ENCODE measurements at regions not wholly inside any gene's neighbourhood (a gene's known extent, or its start where the extent isn't known, plus 50 kb on each side); places are given as distances from the start of the nearest gene placed in this dataset.

DNA sequence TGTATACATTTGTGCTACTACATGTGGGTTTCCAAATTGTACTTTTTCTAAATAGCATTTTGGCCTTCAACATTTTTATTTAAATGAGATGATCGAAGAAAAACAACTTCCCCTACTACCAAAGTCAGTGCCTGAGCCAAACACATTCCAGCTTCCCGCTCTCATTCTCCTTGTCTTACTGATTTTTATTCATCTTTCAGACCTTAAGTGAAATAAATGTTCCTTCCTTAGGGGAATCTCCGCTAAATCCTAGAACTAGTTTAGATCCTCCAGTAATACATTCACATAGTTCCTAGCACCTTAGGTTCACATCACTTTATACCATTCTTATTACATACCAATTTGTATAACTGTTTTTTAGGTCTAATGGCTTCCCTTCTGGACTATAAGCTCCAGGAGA lies 122.3 kb upstream of the COL3A1 start:
- TF ChIP-seq POLR2A (IDR thresholded peaks at IDR 0.05): no peak
- TF ChIP-seq, protein P1, sequence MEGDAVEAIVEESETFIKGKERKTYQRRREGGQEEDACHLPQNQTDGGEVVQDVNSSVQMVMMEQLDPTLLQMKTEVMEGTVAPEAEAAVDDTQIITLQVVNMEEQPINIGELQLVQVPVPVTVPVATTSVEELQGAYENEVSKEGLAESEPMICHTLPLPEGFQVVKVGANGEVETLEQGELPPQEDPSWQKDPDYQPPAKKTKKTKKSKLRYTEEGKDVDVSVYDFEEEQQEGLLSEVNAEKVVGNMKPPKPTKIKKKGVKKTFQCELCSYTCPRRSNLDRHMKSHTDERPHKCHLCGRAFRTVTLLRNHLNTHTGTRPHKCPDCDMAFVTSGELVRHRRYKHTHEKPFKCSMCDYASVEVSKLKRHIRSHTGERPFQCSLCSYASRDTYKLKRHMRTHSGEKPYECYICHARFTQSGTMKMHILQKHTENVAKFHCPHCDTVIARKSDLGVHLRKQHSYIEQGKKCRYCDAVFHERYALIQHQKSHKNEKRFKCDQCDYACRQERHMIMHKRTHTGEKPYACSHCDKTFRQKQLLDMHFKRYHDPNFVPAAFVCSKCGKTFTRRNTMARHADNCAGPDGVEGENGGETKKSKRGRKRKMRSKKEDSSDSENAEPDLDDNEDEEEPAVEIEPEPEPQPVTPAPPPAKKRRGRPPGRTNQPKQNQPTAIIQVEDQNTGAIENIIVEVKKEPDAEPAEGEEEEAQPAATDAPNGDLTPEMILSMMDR (IDR thresholded peaks at IDR 0.05): no peak
- Histone ChIP-seq H3K27ac (no peak overlapping the region), H3K4me1 (no peaks in the 10 kb centered on the region), H3K27me3 (no peaks in the 10 kb centered on the region), H3K36me3 (no peaks in the 10 kb centered on the region), H3K9me3 (no peaks in the 10 kb centered on the region), H3K4me3 (no peak overlapping the region)
- DNase-seq: no peak

DNA sequence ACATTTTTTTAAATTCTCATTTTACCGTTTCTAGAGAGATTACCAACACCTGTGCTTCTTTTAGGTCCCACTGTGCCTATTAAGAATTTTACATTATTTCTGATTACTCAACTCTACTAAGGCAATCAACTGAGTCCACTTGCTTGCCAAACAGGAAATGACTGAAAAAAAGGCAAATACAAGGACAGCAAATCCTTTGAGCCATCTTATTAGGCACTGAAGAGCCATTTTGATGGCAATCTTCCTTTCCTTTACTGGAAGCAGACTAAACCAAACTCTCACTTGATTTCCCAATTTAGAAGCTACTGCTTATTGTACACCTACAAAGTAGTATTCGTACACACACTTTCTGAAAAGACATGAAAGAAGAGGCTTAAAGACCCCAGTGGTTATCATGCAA lies 121.4 kb upstream of the COL3A1 start:
- Histone ChIP-seq H3K9me3 (no peaks in the 10 kb centered on the region), H3K36me3 (no peaks in the 10 kb centered on the region), H3K4me3 (no peak overlapping the region), H3K27ac (no peak overlapping the region), H3K27me3 (no peaks in the 10 kb centered on the region), H3K4me1 (no peaks in the 10 kb centered on the region)
- DNase-seq: no peak
- TF ChIP-seq, protein P1 (IDR thresholded peaks at IDR 0.05): no peak
- TF ChIP-seq POLR2A (IDR thresholded peaks at IDR 0.05): no peak

DNA sequence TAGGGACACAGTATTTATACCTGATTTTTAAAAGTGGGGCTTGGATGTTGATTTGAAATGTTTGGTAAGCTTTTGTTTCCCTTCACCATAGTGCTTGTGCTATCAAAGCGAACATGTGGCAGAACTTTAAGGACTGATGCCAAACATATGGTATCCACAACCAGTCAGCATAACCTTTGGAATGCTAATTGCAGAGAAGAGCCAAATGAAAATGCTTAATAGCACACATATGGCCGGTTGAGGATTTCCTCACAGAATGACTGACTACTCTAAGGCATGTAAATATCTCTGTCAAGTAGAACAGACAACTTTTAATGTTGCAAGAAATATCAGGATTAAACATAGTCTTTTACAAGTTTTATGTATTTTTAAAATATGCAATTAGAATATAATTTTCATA lies 120.9 kb upstream of the COL3A1 start:
- TF ChIP-seq, protein P1 (IDR thresholded peaks at IDR 0.05): no peak
- TF ChIP-seq POLR2A (IDR thresholded peaks at IDR 0.05): no peak
- Histone ChIP-seq H3K4me3 (no peak overlapping the region), H3K4me1 (no peaks in the 10 kb centered on the region), H3K27me3 (no peaks in the 10 kb centered on the region), H3K9me3 (no peaks in the 10 kb centered on the region), H3K27ac (no peak overlapping the region), H3K36me3 (no peaks in the 10 kb centered on the region)
- DNase-seq: no peak

DNA sequence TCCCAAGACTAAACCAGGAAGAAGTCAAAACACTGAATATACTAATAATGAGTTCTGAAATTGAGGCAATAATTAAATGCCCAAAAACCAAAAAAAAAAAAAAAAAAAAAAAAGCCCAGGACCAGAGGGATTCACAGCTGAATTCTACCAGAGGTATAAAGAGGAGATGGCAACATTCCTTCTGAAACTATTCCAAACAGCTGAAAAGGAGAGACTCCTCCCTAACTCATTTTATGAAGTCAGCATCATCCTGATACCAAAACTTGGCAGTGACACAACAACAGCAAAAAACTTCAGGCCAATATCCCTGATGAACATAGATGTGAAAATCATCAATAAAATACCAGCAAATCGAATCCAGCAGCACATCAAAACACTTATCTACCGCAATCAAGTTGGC lies 108.5 kb upstream of the COL3A1 start:
- no peaks in the 10 kb centered on the region for H3K27me3 ChIP-seq
- no peaks in the 10 kb centered on the region for H3K36me3 ChIP-seq
- H3K4me1 ChIP-seq: no peaks in the 10 kb centered on the region
- no peak for DNase-seq
- peaks cover 0 to 3% (median 0%) of the 10 kb centered on the region in 4 donors for H3K9me3 ChIP-seq
- TF ChIP-seq, protein P1 (IDR thresholded peaks at IDR 0.05): no peak
- TF ChIP-seq POLR2A (IDR thresholded peaks at IDR 0.05): no peak
- H3K27ac ChIP-seq: no peak overlapping the region
- H3K4me3 ChIP-seq: no peak overlapping the region

DNA sequence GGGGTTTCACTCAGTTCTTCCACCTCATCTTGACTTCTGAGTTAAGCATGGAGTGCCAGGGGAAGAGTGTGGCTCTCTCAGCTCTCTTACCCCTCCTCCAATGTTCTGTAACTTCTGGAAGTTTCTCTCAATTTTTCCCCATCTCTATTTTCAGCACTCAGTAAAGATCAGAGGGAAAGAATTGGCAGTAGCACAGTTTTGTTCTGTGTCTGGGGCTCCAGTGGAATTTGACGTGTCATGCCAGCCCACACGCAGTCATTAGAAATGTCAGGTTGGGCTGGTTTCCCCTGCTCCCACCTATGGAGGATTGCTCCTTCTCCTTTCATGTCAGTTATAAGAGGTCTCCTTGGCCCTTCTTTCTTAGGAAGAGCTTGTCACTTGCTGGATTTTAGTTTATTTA lies 104.6 kb upstream of the COL3A1 start:
- no peak overlapping the region for H3K4me3 ChIP-seq
- no peak overlapping the region for H3K27ac ChIP-seq
- H3K36me3 ChIP-seq: no peaks in the 10 kb centered on the region

More for the DNA sequence above, 104.6 kb upstream of the COL3A1 start:
- Histone ChIP-seq H3K27me3 (no peaks in the 10 kb centered on the region), H3K9me3 (peaks cover 0 to 3% (median 0%) of the 10 kb centered on the region in 4 donors), H3K4me1 (no peaks in the 10 kb centered on the region)
- TF ChIP-seq, protein P1 (IDR thresholded peaks at IDR 0.05): no peak
- TF ChIP-seq POLR2A (IDR thresholded peaks at IDR 0.05): no peak
- no peak for DNase-seq

Measured in Peyer's patch (tissue), 4 donors.